B cell (primary cell): ENCODE measurements at regions not wholly inside any gene's neighbourhood (a gene's known extent, or its start where the extent isn't known, plus 50 kb on each side); places are given as distances from the start of the nearest gene placed in this dataset.

Source experiments
- ATAC-seq: fragments of 200-7000 bp; cut with Tn5 transposase; one replicate; pipeline ENCODE4 v1.10.0; 2021; ENCODE audit warnings: low read depth, mild to moderate bottlenecking, moderate number of reproducible peaks, moderate library complexity
- CTCF ChIA-PET: fragments of 350-600 bp; sonication (Branson Sonifier 250); formaldehyde crosslinking; loops from one replicate; lab custom pipeline; 2021; ENCODE audit warnings: antibody characterized with exemption, inconsistent platforms; lab: Charles Lee
- POLR2A ChIA-PET: fragments of 350-600 bp; sonication (Branson Sonifier 250); formaldehyde crosslinking; loops from one replicate; lab custom pipeline; 2021; ENCODE audit warnings: antibody characterized with exemption; lab: Charles Lee
- DNase-seq: peaks from one replicate; pipeline ENCODE4 v3.0.0; 2013
- H2AFZ ChIP-seq: 2 replicates; pipeline ENCODE4 v1.6.1; 2012; ENCODE audit warnings: mild to moderate bottlenecking, low read depth, low read length; ENCODE audit not compliant: insufficient read depth, poor library complexity, severe bottlenecking
- H3K27ac ChIP-seq, 2 donors: 1 replicate in 1 of 2; 2 replicates in 1 of 2; pipeline ENCODE4 v1.5.1; 2012 to 2013; ENCODE audit warnings: low read length in 2 of 2, mild to moderate bottlenecking in 2 of 2, moderate library complexity in 1 of 2
- H3K27me3 ChIP-seq, 4 experiments: fragments of 200-600 bp in 1 of 4; sonication (generic) in 1 of 4; replicated peaks in 1 of 4; 1 replicate in 2 of 4; 2 replicates in 2 of 4; pipeline versions ENCODE4 v1.6.1 to v1.7.0; 2013 to 2016; ENCODE audit warnings: low read length in 3 of 4, mild to moderate bottlenecking in 2 of 4, mixed read lengths in 1 of 4, moderate library complexity in 1 of 4; ENCODE audit not compliant: insufficient read depth in 4 of 4, control insufficient read depth in 3 of 4; ENCODE audit errors: control extremely low read depth in 1 of 4
- H3K36me3 ChIP-seq, 2 experiments: replicated peaks in 1 of 2; 1 replicate in 1 of 2; 2 replicates in 1 of 2; pipeline versions ENCODE4 v1.6.1 to v1.7.1; 2013; ENCODE audit warnings: low read length in 1 of 2; ENCODE audit not compliant: insufficient read depth in 2 of 2, control insufficient read depth in 1 of 2; ENCODE audit errors: control extremely low read depth in 1 of 2, extremely low read depth in 1 of 2
- H3K4me1 ChIP-seq, 2 donors: fragments of 200-600 bp in 1 of 2; sonication (generic) in 1 of 2; 1 replicate in 1 of 2; 2 replicates in 1 of 2; pipeline versions ENCODE4 v1.5.1 to v1.6.1; 2013 to 2017; ENCODE audit warnings: low read length in 2 of 2; ENCODE audit not compliant: control insufficient read depth in 2 of 2, insufficient read depth in 2 of 2
- H3K4me2 ChIP-seq: replicated peaks from 2 replicates; pipeline ENCODE3; 2012; ENCODE audit warnings: mild to moderate bottlenecking, low read depth, low read length; ENCODE audit not compliant: poor library complexity, severe bottlenecking
- H3K4me3 ChIP-seq, 5 experiments: fragments of 200-600 bp in 1 of 5; sonication (generic) in 1 of 5; 1 replicate in 3 of 5; 2 replicates in 2 of 5; pipeline versions ENCODE4 v1.5.1 to v1.7.0; 2011 to 2016; ENCODE audit warnings: low read length in 4 of 5, mild to moderate bottlenecking in 4 of 5, low read depth in 2 of 5, control low read depth in 1 of 5, moderate library complexity in 1 of 5; ENCODE audit not compliant: insufficient read depth in 1 of 5; ENCODE audit errors: control extremely low read depth in 1 of 5, extremely low read depth in 1 of 5
- H3K79me2 ChIP-seq: fragments of 200-600 bp; sonication (generic); one replicate; pipeline ENCODE4 v1.6.0; 2016; ENCODE audit warnings: low read length; ENCODE audit not compliant: control insufficient read depth, insufficient read depth
- H3K9ac ChIP-seq: fragments of 200-600 bp; sonication (generic); 2 replicates; pipeline ENCODE4 v1.6.1; 2017; ENCODE audit warnings: mild to moderate bottlenecking, low read length, moderate library complexity
- H3K9me3 ChIP-seq, 3 donors: one replicate each; pipeline versions ENCODE4 v1.6.1 to v1.7.1; 2013; ENCODE audit warnings: low read length in 2 of 3; ENCODE audit not compliant: control insufficient read depth in 2 of 3, insufficient read depth in 1 of 3; ENCODE audit errors: control extremely low read depth in 1 of 3
- H4K20me1 ChIP-seq: 2 replicates; pipeline ENCODE4 v1.6.0; 2012; ENCODE audit warnings: mild to moderate bottlenecking, low read length; ENCODE audit not compliant: insufficient read depth, control insufficient read depth, poor library complexity, severe bottlenecking
- H3K27ac Mint-ChIP-seq: one replicate; pipeline ENCODE4 v1.8.0; 2021; ENCODE audit warnings: mixed read lengths
- H3K27me3 Mint-ChIP-seq: one replicate; pipeline ENCODE4 v1.8.0; 2021; ENCODE audit warnings: mixed read lengths
- H3K4me1 Mint-ChIP-seq: one replicate; pipeline ENCODE4 v1.8.0; 2021; ENCODE audit warnings: mixed read lengths
- H3K4me3 Mint-ChIP-seq: one replicate; pipeline ENCODE4 v1.8.0; 2021; ENCODE audit warnings: mixed read lengths
- H3K9me3 Mint-ChIP-seq: one replicate; pipeline ENCODE4 v1.8.0; 2022; ENCODE audit warnings: mixed read lengths; ENCODE audit not compliant: insufficient read depth
- CTCF ChIP-seq: fragments of 200-600 bp; IDR thresholded peaks from one replicate; pipeline ENCODE4 v1.8.0; 2022; ENCODE audit warnings: antibody characterized with exemption, mild to moderate bottlenecking
- EZH2 ChIP-seq: IDR thresholded peaks from 2 replicates; pipeline ENCODE4 v1.6.1; 2012; ENCODE audit warnings: borderline replicate concordance, low read depth, mild to moderate bottlenecking, moderate library complexity, low read length; ENCODE audit not compliant: insufficient read depth, poor library complexity, severe bottlenecking
- WGBS: methylation state at CpG from one replicate; pipeline ENCODE4 v1.1.5; 2013; ENCODE audit warnings: missing lambda C conversion rate; ENCODE audit not compliant: insufficient coverage; 5-methylcytosine and 5-hydroxymethylcytosine counted together
- intact Hi-C: fragments of 100-400 bp; cut with micrococcal nuclease; formaldehyde crosslinking; loops from one replicate; pipeline ENCODE4 v1.10.0; 2022

GRCh38 chr10:83680470-83680891 is 458.8 kb upstream of the GHITM start:
- H3K9ac ChIP-seq = no peak overlapping the region
- no peak overlapping the region for H3K4me3 ChIP-seq
- DNase-seq (no peak), ATAC-seq (no peak)
- H3K27me3 ChIP-seq = no peaks in the 10 kb centered on the region
- H3K4me2 ChIP-seq = no peak overlapping the region
- H3K27me3 Mint-ChIP-seq = no peaks in the 10 kb centered on the region
- peaks cover 10% of the 10 kb centered on the region for H3K4me1 Mint-ChIP-seq
- no peaks in the 10 kb centered on the region for H3K36me3 ChIP-seq
- CTCF ChIA-PET = no interaction called here
- 34% methylated on average over 2 of the region's 7 CpGs for WGBS
- POLR2A ChIA-PET = no interaction called here
- H3K4me3 Mint-ChIP-seq = no peak overlapping the region
- H3K27ac ChIP-seq = no peak overlapping the region
- H3K4me1 ChIP-seq = no peaks in the 10 kb centered on the region
- no peaks in the 10 kb centered on the region for H3K9me3 ChIP-seq
- no peaks in the 10 kb centered on the region for H3K9me3 Mint-ChIP-seq
- H3K27ac Mint-ChIP-seq = no peak overlapping the region
- H3K79me2 ChIP-seq = no peaks in the 10 kb centered on the region
- H4K20me1 ChIP-seq = no peaks in the 10 kb centered on the region
- H2AFZ ChIP-seq = no peak overlapping the region
- intact Hi-C loops = no loop called here
- TF ChIP-seq CTCF (no peak), EZH2 (no peak)

- H3K27ac ChIP-seq = no peak overlapping the region
- no peak overlapping the region for H3K4me3 Mint-ChIP-seq
- no peaks in the 10 kb centered on the region for H3K27me3 ChIP-seq
- H3K4me2 ChIP-seq = no peak overlapping the region
- no peaks in the 10 kb centered on the region for H3K79me2 ChIP-seq
- no peaks in the 10 kb centered on the region for H3K9me3 ChIP-seq
- intact Hi-C loops = no loop called here
- no peaks in the 10 kb centered on the region for H3K36me3 ChIP-seq
- H4K20me1 ChIP-seq = no peaks in the 10 kb centered on the region
- H3K27ac Mint-ChIP-seq = no peak overlapping the region
- no peaks in the 10 kb centered on the region for H3K27me3 Mint-ChIP-seq
- H2AFZ ChIP-seq = no peak overlapping the region
- H3K4me3 ChIP-seq = no peak overlapping the region
- CTCF ChIA-PET = no interaction called here
- H3K4me1 Mint-ChIP-seq = peaks cover 10% of the 10 kb centered on the region
- no peak for ATAC-seq
- no peak for DNase-seq
- H3K9ac ChIP-seq = no peak overlapping the region
- POLR2A ChIA-PET = no interaction called here
- H3K9me3 Mint-ChIP-seq = no peaks in the 10 kb centered on the region
- no peak for TF ChIP-seq CTCF
- no peak for TF ChIP-seq EZH2
- H3K4me1 ChIP-seq = no peaks in the 10 kb centered on the region
- WGBS = 100% methylated on average over 1 of the region's 2 CpGs
Measured at GRCh38 chr10:83682414-83682813, 456.9 kb upstream of the GHITM start.
